Liver (tissue), 3 donors: ENCODE measurements at regions not wholly inside any gene's neighbourhood (a gene's known extent, or its start where the extent isn't known, plus 50 kb on each side); places are given as distances from the start of the nearest gene placed in this dataset.

Experiments used
- EGR1 ChIP-seq, 2 donors: IDR thresholded peaks; 2 replicates each; pipeline ENCODE4 v1.6.1; 2016 to 2018; ENCODE audit warnings: antibody characterized with exemption in 2 of 2, low read depth in 2 of 2
- GABPA ChIP-seq, 2 donors: IDR thresholded peaks in 1 of 2; conservative IDR thresholded peaks in 1 of 2; 2 replicates each; pipeline ENCODE4 v1.6.1; 2016; ENCODE audit warnings: antibody characterized with exemption in 2 of 2, mild to moderate bottlenecking in 1 of 2, moderate library complexity in 1 of 2
- HNF4A ChIP-seq, 2 donors: conservative IDR thresholded peaks; 2 replicates each; pipeline ENCODE4 v1.6.1; 2016; ENCODE audit warnings: antibody characterized with exemption in 2 of 2, mild to moderate bottlenecking in 2 of 2
- JUND ChIP-seq, 2 donors: IDR thresholded peaks; 2 replicates each; pipeline ENCODE4 v1.6.1; 2016; ENCODE audit warnings: antibody characterized with exemption in 2 of 2
- RAD21 ChIP-seq, 2 donors: IDR thresholded peaks; 2 replicates each; pipeline ENCODE4 v1.6.1; 2016; ENCODE audit warnings: antibody characterized with exemption in 2 of 2, mild to moderate bottlenecking in 2 of 2
- SP1 ChIP-seq: IDR thresholded peaks from 2 replicates; pipeline ENCODE4 v1.6.1; 2018; ENCODE audit warnings: antibody characterized with exemption, mild to moderate bottlenecking
- TAF1 ChIP-seq: conservative IDR thresholded peaks from 2 replicates; pipeline ENCODE4 v1.6.1; 2016; ENCODE audit warnings: antibody characterized with exemption, mild to moderate bottlenecking
- YY1 ChIP-seq: IDR thresholded peaks from 2 replicates; pipeline ENCODE4 v1.6.1; 2016; ENCODE audit warnings: antibody characterized with exemption, mild to moderate bottlenecking
- TF ChIP-seq, protein P1 (sequence below): fragments of 150-350 bp; IDR thresholded peaks from 2 replicates; pipeline ENCODE4 v1.5.1; 2017; ENCODE audit warnings: improper control_type of control experiment, low read depth, low read length; ENCODE audit not compliant: missing input control
- TF ChIP-seq, protein P2 (sequence below): IDR thresholded peaks from 2 replicates; pipeline ENCODE4 v1.6.1; 2016; ENCODE audit warnings: antibody characterized with exemption, mild to moderate bottlenecking
- TF ChIP-seq, protein P3 (sequence below): IDR thresholded peaks from 2 replicates; pipeline ENCODE4 v1.6.1; 2016; ENCODE audit warnings: antibody characterized with exemption
- TF ChIP-seq, protein P4 (sequence below): IDR thresholded peaks from 2 replicates; pipeline ENCODE4 v1.6.1; 2016; ENCODE audit warnings: antibody characterized with exemption
- TF ChIP-seq, protein P5 (sequence below): IDR thresholded peaks from 2 replicates; pipeline ENCODE4 v1.6.1; 2016; ENCODE audit warnings: antibody characterized with exemption
- donor health status: healthy.
- donor health status: healthy.

- TF ChIP-seq, protein P1, sequence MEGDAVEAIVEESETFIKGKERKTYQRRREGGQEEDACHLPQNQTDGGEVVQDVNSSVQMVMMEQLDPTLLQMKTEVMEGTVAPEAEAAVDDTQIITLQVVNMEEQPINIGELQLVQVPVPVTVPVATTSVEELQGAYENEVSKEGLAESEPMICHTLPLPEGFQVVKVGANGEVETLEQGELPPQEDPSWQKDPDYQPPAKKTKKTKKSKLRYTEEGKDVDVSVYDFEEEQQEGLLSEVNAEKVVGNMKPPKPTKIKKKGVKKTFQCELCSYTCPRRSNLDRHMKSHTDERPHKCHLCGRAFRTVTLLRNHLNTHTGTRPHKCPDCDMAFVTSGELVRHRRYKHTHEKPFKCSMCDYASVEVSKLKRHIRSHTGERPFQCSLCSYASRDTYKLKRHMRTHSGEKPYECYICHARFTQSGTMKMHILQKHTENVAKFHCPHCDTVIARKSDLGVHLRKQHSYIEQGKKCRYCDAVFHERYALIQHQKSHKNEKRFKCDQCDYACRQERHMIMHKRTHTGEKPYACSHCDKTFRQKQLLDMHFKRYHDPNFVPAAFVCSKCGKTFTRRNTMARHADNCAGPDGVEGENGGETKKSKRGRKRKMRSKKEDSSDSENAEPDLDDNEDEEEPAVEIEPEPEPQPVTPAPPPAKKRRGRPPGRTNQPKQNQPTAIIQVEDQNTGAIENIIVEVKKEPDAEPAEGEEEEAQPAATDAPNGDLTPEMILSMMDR = no peak
- TF ChIP-seq JUND (IDR thresholded peaks at IDR 0.05) (no peak), GABPA (IDR thresholded peaks at IDR 0.05 in 1 of 2, conservative IDR thresholded peaks at IDR 0.05 in 1 of 2) (no peak), SP1 (no peak), RAD21 (IDR thresholded peaks at IDR 0.05) (no peak), TAF1 (no peak), HNF4A (conservative IDR thresholded peaks at IDR 0.05) (no peak), EGR1 (IDR thresholded peaks at IDR 0.05; ENCODE audit: low read depth in 2 of 2) (no peak), YY1 (no peak)
- TF ChIP-seq, protein P2, sequence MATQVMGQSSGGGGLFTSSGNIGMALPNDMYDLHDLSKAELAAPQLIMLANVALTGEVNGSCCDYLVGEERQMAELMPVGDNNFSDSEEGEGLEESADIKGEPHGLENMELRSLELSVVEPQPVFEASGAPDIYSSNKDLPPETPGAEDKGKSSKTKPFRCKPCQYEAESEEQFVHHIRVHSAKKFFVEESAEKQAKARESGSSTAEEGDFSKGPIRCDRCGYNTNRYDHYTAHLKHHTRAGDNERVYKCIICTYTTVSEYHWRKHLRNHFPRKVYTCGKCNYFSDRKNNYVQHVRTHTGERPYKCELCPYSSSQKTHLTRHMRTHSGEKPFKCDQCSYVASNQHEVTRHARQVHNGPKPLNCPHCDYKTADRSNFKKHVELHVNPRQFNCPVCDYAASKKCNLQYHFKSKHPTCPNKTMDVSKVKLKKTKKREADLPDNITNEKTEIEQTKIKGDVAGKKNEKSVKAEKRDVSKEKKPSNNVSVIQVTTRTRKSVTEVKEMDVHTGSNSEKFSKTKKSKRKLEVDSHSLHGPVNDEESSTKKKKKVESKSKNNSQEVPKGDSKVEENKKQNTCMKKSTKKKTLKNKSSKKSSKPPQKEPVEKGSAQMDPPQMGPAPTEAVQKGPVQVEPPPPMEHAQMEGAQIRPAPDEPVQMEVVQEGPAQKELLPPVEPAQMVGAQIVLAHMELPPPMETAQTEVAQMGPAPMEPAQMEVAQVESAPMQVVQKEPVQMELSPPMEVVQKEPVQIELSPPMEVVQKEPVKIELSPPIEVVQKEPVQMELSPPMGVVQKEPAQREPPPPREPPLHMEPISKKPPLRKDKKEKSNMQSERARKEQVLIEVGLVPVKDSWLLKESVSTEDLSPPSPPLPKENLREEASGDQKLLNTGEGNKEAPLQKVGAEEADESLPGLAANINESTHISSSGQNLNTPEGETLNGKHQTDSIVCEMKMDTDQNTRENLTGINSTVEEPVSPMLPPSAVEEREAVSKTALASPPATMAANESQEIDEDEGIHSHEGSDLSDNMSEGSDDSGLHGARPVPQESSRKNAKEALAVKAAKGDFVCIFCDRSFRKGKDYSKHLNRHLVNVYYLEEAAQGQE = no peak
- TF ChIP-seq, protein P3, sequence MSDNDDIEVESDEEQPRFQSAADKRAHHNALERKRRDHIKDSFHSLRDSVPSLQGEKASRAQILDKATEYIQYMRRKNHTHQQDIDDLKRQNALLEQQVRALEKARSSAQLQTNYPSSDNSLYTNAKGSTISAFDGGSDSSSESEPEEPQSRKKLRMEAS = no peak
- TF ChIP-seq, protein P4, sequence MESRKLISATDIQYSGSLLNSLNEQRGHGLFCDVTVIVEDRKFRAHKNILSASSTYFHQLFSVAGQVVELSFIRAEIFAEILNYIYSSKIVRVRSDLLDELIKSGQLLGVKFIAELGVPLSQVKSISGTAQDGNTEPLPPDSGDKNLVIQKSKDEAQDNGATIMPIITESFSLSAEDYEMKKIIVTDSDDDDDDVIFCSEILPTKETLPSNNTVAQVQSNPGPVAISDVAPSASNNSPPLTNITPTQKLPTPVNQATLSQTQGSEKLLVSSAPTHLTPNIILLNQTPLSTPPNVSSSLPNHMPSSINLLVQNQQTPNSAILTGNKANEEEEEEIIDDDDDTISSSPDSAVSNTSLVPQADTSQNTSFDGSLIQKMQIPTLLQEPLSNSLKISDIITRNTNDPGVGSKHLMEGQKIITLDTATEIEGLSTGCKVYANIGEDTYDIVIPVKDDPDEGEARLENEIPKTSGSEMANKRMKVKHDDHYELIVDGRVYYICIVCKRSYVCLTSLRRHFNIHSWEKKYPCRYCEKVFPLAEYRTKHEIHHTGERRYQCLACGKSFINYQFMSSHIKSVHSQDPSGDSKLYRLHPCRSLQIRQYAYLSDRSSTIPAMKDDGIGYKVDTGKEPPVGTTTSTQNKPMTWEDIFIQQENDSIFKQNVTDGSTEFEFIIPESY = no peak
- TF ChIP-seq, protein P5, sequence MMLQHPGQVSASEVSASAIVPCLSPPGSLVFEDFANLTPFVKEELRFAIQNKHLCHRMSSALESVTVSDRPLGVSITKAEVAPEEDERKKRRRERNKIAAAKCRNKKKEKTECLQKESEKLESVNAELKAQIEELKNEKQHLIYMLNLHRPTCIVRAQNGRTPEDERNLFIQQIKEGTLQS = no peak
These were observed 180.0 kb upstream of the NEGR1 start for GRCh38 chr1:72462186-72462905.
